H9 (cell line): ENCODE measurements at regions not wholly inside any gene's neighbourhood (a gene's known extent, or its start where the extent isn't known, plus 50 kb on each side); places are given as distances from the start of the nearest gene placed in this dataset.

ENCODE experiments used
- DNase-seq: peaks from one replicate; pipeline ENCODE4 v3.0.0-alpha.2; 2017
- H2AFZ ChIP-seq: one replicate; pipeline ENCODE4 v1.6.1; 2013; ENCODE audit warnings: mild to moderate bottlenecking, low read length, control low read depth, moderate library complexity
- H2AK5ac ChIP-seq: 2 replicates; pipeline ENCODE4 v1.6.1; 2013; ENCODE audit warnings: low read length, control low read depth, mixed read lengths; ENCODE audit not compliant: insufficient read length
- H2BK120ac ChIP-seq: one replicate; pipeline ENCODE4 v1.6.1; 2013; ENCODE audit warnings: low read depth, mild to moderate bottlenecking, low read length, control low read depth, inconsistent platforms; ENCODE audit not compliant: poor library complexity, severe bottlenecking
- H2BK12ac ChIP-seq: 2 replicates; pipeline ENCODE4 v1.6.1; 2013; ENCODE audit warnings: low read length, control low read depth, mixed read lengths, low read depth; ENCODE audit not compliant: insufficient read length
- H2BK15ac ChIP-seq: 2 replicates; pipeline ENCODE4 v1.6.1; 2013; ENCODE audit warnings: low read depth, low read length, control low read depth
- H2BK20ac ChIP-seq: one replicate; pipeline ENCODE4 v1.6.1; 2013; ENCODE audit warnings: low read depth, mild to moderate bottlenecking, low read length, control low read depth, inconsistent platforms; ENCODE audit not compliant: poor library complexity, severe bottlenecking
- H2BK5ac ChIP-seq: 2 replicates; pipeline ENCODE4 v1.6.1; 2013; ENCODE audit warnings: low read length, control low read depth, mixed read lengths; ENCODE audit not compliant: insufficient read length
- H3K14ac ChIP-seq: 2 replicates; pipeline ENCODE4 v1.6.1; 2013; ENCODE audit warnings: low read length, control low read depth; ENCODE audit not compliant: insufficient read depth
- H3K18ac ChIP-seq: 2 replicates; pipeline ENCODE4 v1.6.1; 2013; ENCODE audit warnings: low read depth, mild to moderate bottlenecking, mixed read lengths, low read length, control low read depth; ENCODE audit not compliant: insufficient read length
- H3K23ac ChIP-seq: 2 replicates; pipeline ENCODE4 v1.6.1; 2013; ENCODE audit warnings: low read length, control low read depth, mixed read lengths, low read depth; ENCODE audit not compliant: insufficient read length
- H3K23me2 ChIP-seq: 2 replicates; pipeline ENCODE4 v1.6.1; 2013; ENCODE audit warnings: low read depth, mild to moderate bottlenecking, mixed read lengths, low read length, control low read depth; ENCODE audit not compliant: insufficient read length, poor library complexity, severe bottlenecking
- H3K27ac ChIP-seq: 2 replicates; pipeline ENCODE4 v1.5.1; 2013; ENCODE audit warnings: low read length, control low read depth, mixed read lengths, low read depth; ENCODE audit not compliant: insufficient read length
- H3K27me3 ChIP-seq: 2 replicates; pipeline ENCODE4 v1.6.1; 2013; ENCODE audit warnings: low read length, control low read depth, inconsistent platforms; ENCODE audit not compliant: insufficient read depth
- H3K4ac ChIP-seq: 2 replicates; pipeline ENCODE4 v1.6.1; 2013; ENCODE audit warnings: low read depth, mild to moderate bottlenecking, control low read depth, inconsistent platforms, low read length, moderate library complexity
- H3K4me1 ChIP-seq: 2 replicates; pipeline ENCODE4 v1.6.1; 2013; ENCODE audit warnings: low read length, control low read depth, inconsistent platforms; ENCODE audit not compliant: insufficient read depth
- H3K4me2 ChIP-seq: 2 replicates; pipeline ENCODE4 v1.6.1; 2013; ENCODE audit warnings: low read length, control low read depth, mixed read lengths; ENCODE audit not compliant: insufficient read length, insufficient read depth
- H3K56ac ChIP-seq: 2 replicates; pipeline ENCODE4 v1.6.1; 2013; ENCODE audit warnings: low read depth, mild to moderate bottlenecking, mixed read lengths, low read length, control low read depth; ENCODE audit not compliant: insufficient read length
- H3K79me1 ChIP-seq: 2 replicates; pipeline ENCODE4 v1.6.1; 2013; ENCODE audit warnings: low read depth, mild to moderate bottlenecking, moderate library complexity, low read length, control low read depth, inconsistent platforms; ENCODE audit not compliant: insufficient read depth, poor library complexity, severe bottlenecking
- H3K79me2 ChIP-seq: 2 replicates; pipeline ENCODE4 v1.6.1; 2013; ENCODE audit warnings: low read length, control low read depth, inconsistent platforms; ENCODE audit not compliant: insufficient read depth
- H3K9ac ChIP-seq: 2 replicates; pipeline ENCODE4 v1.6.1; 2013; ENCODE audit warnings: low read length, control low read depth, mixed read lengths; ENCODE audit not compliant: insufficient read length; ENCODE audit errors: extremely low read depth
- H3K9me3 ChIP-seq: one replicate; pipeline ENCODE4 v1.6.1; 2013; ENCODE audit warnings: low read depth, low read length, inconsistent platforms; ENCODE audit not compliant: control insufficient read depth
- H3T11ph ChIP-seq: one replicate; pipeline ENCODE4 v1.6.1; 2013; ENCODE audit warnings: mild to moderate bottlenecking, low read length, control low read depth, inconsistent platforms
- H4K20me1 ChIP-seq: one replicate; pipeline ENCODE4 v1.6.1; 2013; ENCODE audit not compliant: control insufficient read depth, insufficient read length, insufficient read depth
- H4K5ac ChIP-seq: 2 replicates; pipeline ENCODE4 v1.6.1; 2013; ENCODE audit warnings: low read depth, mild to moderate bottlenecking, mixed read lengths, low read length, control low read depth; ENCODE audit not compliant: insufficient read length
- H4K8ac ChIP-seq: replicated peaks from 2 replicates; pipeline ENCODE4 v1.6.1; 2013; ENCODE audit warnings: low read length, control low read depth, mixed read lengths, low read depth; ENCODE audit not compliant: insufficient read length
- H4K91ac ChIP-seq: 2 replicates; pipeline ENCODE4 v1.6.1; 2013; ENCODE audit warnings: low read depth, mild to moderate bottlenecking, moderate library complexity, mixed read lengths, low read length, control low read depth; ENCODE audit not compliant: insufficient read length
- H3K27ac Mint-ChIP-seq, 3 experiments: 2 replicates in 2 of 3; 3 replicates in 1 of 3; pipeline ENCODE4 v1.8.0; 2020 to 2021; ENCODE audit warnings: mixed read lengths in 3 of 3, mild to moderate bottlenecking in 1 of 3, moderate library complexity in 1 of 3
- H3K27me3 Mint-ChIP-seq: 2 replicates; pipeline ENCODE4 v1.8.0; 2021; ENCODE audit warnings: low read depth, mild to moderate bottlenecking, moderate library complexity, mixed read lengths
- H3K36me3 Mint-ChIP-seq, 3 experiments: 2 replicates in 2 of 3; 3 replicates in 1 of 3; pipeline ENCODE4 v1.8.0; 2020 to 2021; ENCODE audit warnings: low read depth in 3 of 3, mixed read lengths in 3 of 3; ENCODE audit not compliant: insufficient read depth in 1 of 3
- H3K4me1 Mint-ChIP-seq, 2 experiments: 2 replicates each; pipeline ENCODE4 v1.8.0; 2020; ENCODE audit warnings: mixed read lengths in 2 of 2
- H3K4me3 Mint-ChIP-seq, 2 experiments: 2 replicates in 1 of 2; 3 replicates in 1 of 2; pipeline ENCODE4 v1.8.0; 2020 to 2021; ENCODE audit warnings: mild to moderate bottlenecking in 2 of 2, mixed read lengths in 2 of 2, moderate library complexity in 1 of 2
- H3K9me3 Mint-ChIP-seq, 2 experiments: 2 replicates in 1 of 2; 3 replicates in 1 of 2; pipeline ENCODE4 v1.8.0; 2020; ENCODE audit warnings: mild to moderate bottlenecking in 2 of 2, mixed read lengths in 2 of 2, moderate library complexity in 1 of 2
- TF ChIP-seq, protein P1 (sequence below): fragments of 200-600 bp; sonication (generic); conservative IDR thresholded peaks from 3 replicates; pipeline ENCODE4 v1.8.0; 2021; ENCODE audit warnings: antibody characterized with exemption, mild to moderate bottlenecking

DNA sequence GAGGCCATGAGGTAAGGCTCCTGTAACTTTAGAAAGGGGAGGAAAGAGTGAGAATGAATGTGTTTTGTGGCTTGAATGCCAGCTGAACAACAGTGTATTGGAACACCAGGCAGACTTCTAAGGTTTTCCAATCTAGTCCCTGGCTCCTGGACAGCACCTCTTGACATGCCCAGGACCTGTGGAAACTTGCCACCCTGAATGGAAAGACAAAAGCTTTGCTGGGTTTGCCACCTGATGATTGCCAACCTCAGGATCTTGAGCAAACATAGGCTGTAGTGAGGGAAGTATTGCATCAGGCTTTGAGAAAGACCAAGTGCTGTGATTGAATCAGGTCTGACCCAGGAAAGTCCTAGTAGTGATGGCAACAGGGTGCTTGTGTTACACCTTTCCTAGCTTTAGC lies 1393.1 kb upstream of the DIAPH2 start:
- Histone ChIP-seq H4K20me1 (no peaks in the 10 kb centered on the region), H3K9me3 (no peaks in the 10 kb centered on the region), H2BK5ac (no peak overlapping the region), H3K23ac (no peak overlapping the region), H2BK20ac (no peak overlapping the region), H3K4me2 (no peak overlapping the region), H3K56ac (no peak overlapping the region), H3K14ac (no peak overlapping the region), H3K23me2 (no peaks in the 10 kb centered on the region), H3T11ph (no peak overlapping the region), H2AK5ac (no peak overlapping the region), H4K5ac (no peak overlapping the region), H4K8ac (no peak overlapping the region), H3K79me1 (no peaks in the 10 kb centered on the region), H3K79me2 (no peaks in the 10 kb centered on the region), H3K4ac (no peak overlapping the region), H3K18ac (no peak overlapping the region), H3K27ac (no peak overlapping the region), H2BK15ac (no peak overlapping the region), H4K91ac (no peak overlapping the region), H2AFZ (no peak overlapping the region), H2BK12ac (no peak overlapping the region), H3K4me1 (no peaks in the 10 kb centered on the region; the same call in 1 of the 2 replicates), H2BK120ac (no peak overlapping the region), H3K27me3 (no peaks in the 10 kb centered on the region), H3K9ac (no peak overlapping the region)
- H3K9me3 Mint-ChIP-seq, result peaks cover 6% of the 10 kb centered on the region in 2 experiments; a peak in 3 of 5 replicates
- H3K36me3 Mint-ChIP-seq, result peaks cover 0 to 2% (median 2%) of the 10 kb centered on the region in 3 experiments; a peak in 3 of 7 replicates
- DNase-seq, result no peak
- peak overlapping the region in 1 of 3 experiments; percentile 60; a peak in 2 of 7 replicates for H3K27ac Mint-ChIP-seq
- H3K4me1 Mint-ChIP-seq, result peaks cover 8 to 19% of the 10 kb centered on the region in 2 experiments
- TF ChIP-seq, protein P1, sequence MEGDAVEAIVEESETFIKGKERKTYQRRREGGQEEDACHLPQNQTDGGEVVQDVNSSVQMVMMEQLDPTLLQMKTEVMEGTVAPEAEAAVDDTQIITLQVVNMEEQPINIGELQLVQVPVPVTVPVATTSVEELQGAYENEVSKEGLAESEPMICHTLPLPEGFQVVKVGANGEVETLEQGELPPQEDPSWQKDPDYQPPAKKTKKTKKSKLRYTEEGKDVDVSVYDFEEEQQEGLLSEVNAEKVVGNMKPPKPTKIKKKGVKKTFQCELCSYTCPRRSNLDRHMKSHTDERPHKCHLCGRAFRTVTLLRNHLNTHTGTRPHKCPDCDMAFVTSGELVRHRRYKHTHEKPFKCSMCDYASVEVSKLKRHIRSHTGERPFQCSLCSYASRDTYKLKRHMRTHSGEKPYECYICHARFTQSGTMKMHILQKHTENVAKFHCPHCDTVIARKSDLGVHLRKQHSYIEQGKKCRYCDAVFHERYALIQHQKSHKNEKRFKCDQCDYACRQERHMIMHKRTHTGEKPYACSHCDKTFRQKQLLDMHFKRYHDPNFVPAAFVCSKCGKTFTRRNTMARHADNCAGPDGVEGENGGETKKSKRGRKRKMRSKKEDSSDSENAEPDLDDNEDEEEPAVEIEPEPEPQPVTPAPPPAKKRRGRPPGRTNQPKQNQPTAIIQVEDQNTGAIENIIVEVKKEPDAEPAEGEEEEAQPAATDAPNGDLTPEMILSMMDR, result no peak
- H3K27me3 Mint-ChIP-seq, result no peaks in the 10 kb centered on the region; the same call in 1 of the 2 replicates
- no peak overlapping the region for H3K4me3 Mint-ChIP-seq
